Body of pancreas (tissue), 4 donors: ENCODE measurements at regions not wholly inside any gene's neighbourhood (a gene's known extent, or its start where the extent isn't known, plus 50 kb on each side); places are given as distances from the start of the nearest gene placed in this dataset.

Experiments used
- ATAC-seq: fragments of 150-250 bp; one replicate; pipeline ENCODE4 v1.9.1; 2016
- DNase-seq, 4 donors: peaks; one replicate each; pipeline ENCODE4 v3.0.0-alpha.2; 2019
- H3K27ac ChIP-seq, 4 donors: fragments of 200-600 bp; sonication (generic); 1 replicate in 3 of 4; 2 replicates in 1 of 4; pipeline versions ENCODE4 v1.5.1 to v1.6.1; 2016 to 2019; ENCODE audit warnings: mild to moderate bottlenecking in 1 of 4, mixed read lengths in 1 of 4, moderate library complexity in 1 of 4
- H3K27me3 ChIP-seq, 2 donors: fragments of 200-600 bp; sonication (generic); one replicate each; pipeline ENCODE4 v1.6.0; 2016; ENCODE audit warnings: mild to moderate bottlenecking in 1 of 2
- H3K36me3 ChIP-seq, 2 donors: fragments of 200-600 bp; sonication (generic); replicated peaks in 1 of 2; 2 replicates each; pipeline ENCODE4 v1.5.1; 2016; ENCODE audit warnings: low read depth in 2 of 2; ENCODE audit not compliant: insufficient read depth in 1 of 2
- H3K4me1 ChIP-seq: fragments of 200-600 bp; sonication (generic); one replicate; pipeline ENCODE4 v1.6.0; 2016
- H3K4me3 ChIP-seq, 2 donors: fragments of 200-600 bp; sonication (generic); 1 replicate in 1 of 2; 2 replicates in 1 of 2; pipeline ENCODE4 v1.5.1; 2016 to 2019
- H3K9me3 ChIP-seq, 3 donors: fragments of 200-600 bp; sonication (generic); 1 replicate in 2 of 3; 2 replicates in 1 of 3; pipeline ENCODE4 v1.5.1; 2016
- POLR2A ChIP-seq, 3 donors: fragments of 450-650 bp; IDR thresholded peaks; one replicate each; pipeline ENCODE4 v1.6.1; 2016; ENCODE audit warnings: antibody characterized with exemption in 3 of 3, mild to moderate bottlenecking in 2 of 3
- WGBS, 2 donors: methylation state at CpG; one replicate each; pipeline ENCODE4 v1.1.5; 2017; 5-methylcytosine and 5-hydroxymethylcytosine counted together
- intact Hi-C: fragments of 100-400 bp; cut with DNase I; formaldehyde crosslinking; loops from one replicate; pipeline ENCODE4 v1.15.1; 2023
- TF ChIP-seq, protein P1 (sequence below), 7 experiments: fragments of 450-650 bp in 4 of 7; fragments of 200-600 bp in 3 of 7; sonication (generic) in 3 of 7; IDR thresholded peaks; one replicate each; pipeline ENCODE4 v1.5.1; 2016 to 2019; ENCODE audit warnings: antibody characterized with exemption in 7 of 7

DNA sequence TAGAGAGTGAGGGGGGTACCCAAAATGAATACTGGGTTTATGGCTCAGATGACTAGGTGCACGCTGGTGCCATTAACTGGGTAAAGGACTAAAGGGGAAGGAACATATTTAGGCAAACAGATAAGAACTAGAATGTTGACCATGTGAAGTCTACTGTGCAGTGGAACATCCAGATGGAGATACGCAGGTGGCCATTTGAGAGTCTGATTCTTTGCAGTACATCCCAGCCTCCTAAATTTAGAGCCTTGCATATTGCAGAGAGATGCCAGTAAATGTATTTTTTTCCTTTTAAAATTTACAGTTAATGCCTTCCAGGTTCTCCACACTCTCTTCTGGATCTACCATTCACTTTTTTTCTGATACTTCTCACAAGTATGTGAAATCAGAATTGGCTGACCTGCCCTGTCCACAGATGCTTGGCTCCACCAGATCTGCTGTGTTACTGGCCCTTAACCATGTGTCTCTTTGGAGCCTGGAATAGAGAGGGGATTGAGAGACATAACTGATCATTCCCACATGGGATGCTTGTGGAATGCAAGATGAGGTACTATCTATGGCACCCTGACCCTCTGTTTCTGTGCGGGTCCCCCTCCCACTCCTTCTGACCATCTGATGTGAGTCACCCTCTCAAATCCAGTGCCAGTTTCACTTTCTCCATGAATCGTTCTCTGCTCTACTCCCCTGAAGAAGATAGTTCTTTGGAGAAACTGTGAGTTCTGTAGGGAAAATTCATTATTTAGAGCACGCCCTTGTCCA, 77.0 kb upstream of the NCAM1 start:
- intact Hi-C loops, result no loop called here
- ATAC-seq (no peak), DNase-seq (no peak)
- H3K36me3 ChIP-seq, result no peaks in the 10 kb centered on the region
- H3K27ac ChIP-seq, result no peak overlapping the region
- H3K27me3 ChIP-seq, result no peaks in the 10 kb centered on the region
- 58 to 60% methylated on average over 5 of the region's 5 CpGs for WGBS, 2 donors
- TF ChIP-seq, protein P1, sequence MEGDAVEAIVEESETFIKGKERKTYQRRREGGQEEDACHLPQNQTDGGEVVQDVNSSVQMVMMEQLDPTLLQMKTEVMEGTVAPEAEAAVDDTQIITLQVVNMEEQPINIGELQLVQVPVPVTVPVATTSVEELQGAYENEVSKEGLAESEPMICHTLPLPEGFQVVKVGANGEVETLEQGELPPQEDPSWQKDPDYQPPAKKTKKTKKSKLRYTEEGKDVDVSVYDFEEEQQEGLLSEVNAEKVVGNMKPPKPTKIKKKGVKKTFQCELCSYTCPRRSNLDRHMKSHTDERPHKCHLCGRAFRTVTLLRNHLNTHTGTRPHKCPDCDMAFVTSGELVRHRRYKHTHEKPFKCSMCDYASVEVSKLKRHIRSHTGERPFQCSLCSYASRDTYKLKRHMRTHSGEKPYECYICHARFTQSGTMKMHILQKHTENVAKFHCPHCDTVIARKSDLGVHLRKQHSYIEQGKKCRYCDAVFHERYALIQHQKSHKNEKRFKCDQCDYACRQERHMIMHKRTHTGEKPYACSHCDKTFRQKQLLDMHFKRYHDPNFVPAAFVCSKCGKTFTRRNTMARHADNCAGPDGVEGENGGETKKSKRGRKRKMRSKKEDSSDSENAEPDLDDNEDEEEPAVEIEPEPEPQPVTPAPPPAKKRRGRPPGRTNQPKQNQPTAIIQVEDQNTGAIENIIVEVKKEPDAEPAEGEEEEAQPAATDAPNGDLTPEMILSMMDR (IDR thresholded peaks at IDR 0.05), result no peak
- no peak for TF ChIP-seq POLR2A (IDR thresholded peaks at IDR 0.05)
- H3K4me3 ChIP-seq, result no peak overlapping the region
- no peaks in the 10 kb centered on the region for H3K9me3 ChIP-seq
- H3K4me1 ChIP-seq, result peaks cover 8% of the 10 kb centered on the region

DNA sequence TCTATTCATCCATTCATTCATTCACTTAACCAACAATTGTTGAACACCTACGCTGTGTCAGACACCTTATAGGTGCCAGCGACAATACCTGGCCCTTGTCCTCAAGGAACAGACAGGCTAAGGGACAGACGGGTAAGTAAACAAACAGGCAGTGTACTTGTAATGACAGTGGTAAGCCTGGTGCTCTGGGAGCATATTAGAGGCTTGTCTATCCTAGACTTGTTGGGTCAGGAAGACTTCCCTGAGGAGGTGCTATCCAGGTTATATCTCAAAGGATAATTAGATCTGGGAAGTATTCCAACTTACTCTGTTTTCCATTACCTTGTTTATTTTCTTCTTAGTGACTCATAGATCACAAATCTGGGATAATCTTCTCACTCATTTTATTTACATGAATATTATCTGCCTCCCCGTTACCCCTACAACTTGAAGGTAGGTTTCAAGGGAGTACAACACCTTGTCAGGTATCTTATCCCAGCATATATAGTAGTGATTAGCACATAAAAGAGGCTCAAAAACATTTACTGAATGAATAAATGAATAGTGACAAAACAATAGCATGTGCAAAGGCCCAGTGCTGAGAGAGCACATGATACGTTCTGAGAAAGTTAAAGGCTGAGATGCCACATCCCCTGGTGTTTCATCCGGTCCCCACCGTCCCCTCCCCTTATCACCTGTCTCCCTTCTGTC, 75.3 kb upstream of the NCAM1 start:
- 76 to 77% methylated on average over 7 of the region's 7 CpGs for WGBS, 2 donors
- intact Hi-C loops, result no loop called here

DNA sequence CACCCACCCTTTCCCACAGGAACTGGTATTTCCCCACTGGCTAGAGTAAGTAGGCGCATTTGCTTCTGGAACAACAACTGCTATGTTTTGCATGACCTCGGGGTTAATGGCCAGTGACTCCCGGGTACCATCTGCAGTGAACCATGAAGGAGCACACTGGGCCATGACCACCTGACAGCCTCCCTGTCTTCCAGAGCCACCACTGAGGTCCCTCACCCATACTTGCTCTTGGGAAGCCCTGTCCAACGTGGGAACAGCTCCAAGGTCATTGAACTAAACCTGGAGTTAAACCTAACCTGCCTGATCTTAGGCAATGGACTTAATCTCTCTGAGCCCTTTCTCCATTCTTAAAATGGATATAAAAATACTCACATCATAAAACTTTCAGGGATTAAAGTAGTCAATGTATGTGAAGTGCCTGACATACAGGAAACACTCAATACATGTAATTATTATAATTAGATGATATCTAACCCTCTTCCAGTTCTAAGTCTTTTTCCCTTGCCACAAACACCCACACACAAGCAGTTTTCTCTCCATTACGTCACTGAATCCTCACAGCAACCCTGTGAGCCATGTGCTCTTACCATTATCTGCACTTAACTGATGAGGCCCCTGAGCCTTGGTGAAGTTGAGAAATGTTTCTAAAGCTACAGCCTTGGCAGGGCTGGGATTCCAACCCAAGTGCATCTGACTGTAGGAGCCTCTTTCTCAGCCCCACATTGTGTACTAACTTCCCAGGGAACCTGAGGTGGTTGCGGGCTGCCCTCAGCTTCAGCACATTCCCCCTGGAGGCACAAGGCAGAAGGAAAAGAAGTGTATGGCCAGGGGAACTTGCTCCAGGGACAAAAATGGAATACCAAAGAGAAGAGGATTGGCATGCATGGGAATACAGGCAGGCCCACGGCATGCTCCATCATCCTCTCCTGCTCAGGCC, 74.5 kb upstream of the NCAM1 start:
- intact Hi-C loops, result no loop called here
- no peak overlapping the region for H3K27ac ChIP-seq
- TF ChIP-seq, protein P1 (IDR thresholded peaks at IDR 0.05), result no peak
- TF ChIP-seq POLR2A (IDR thresholded peaks at IDR 0.05), result no peak
- no peaks in the 10 kb centered on the region for H3K27me3 ChIP-seq
- H3K4me3 ChIP-seq, result no peak overlapping the region
- H3K9me3 ChIP-seq, result no peaks in the 10 kb centered on the region
- H3K36me3 ChIP-seq, result no peaks in the 10 kb centered on the region
- DNase-seq, result no peak
- peaks cover under 1% of the 10 kb centered on the region for H3K4me1 ChIP-seq
- 67 to 73% methylated on average over 7 of the region's 7 CpGs for WGBS, 2 donors
- ATAC-seq, result no peak

More for the DNA sequence above, 75.3 kb upstream of the NCAM1 start:
- Histone ChIP-seq H3K27ac (no peak overlapping the region), H3K36me3 (no peaks in the 10 kb centered on the region), H3K9me3 (no peaks in the 10 kb centered on the region), H3K4me3 (no peak overlapping the region), H3K27me3 (no peaks in the 10 kb centered on the region), H3K4me1 (peaks cover 8% of the 10 kb centered on the region)
- no peak for DNase-seq
- TF ChIP-seq, protein P1 (IDR thresholded peaks at IDR 0.05), result no peak
- TF ChIP-seq POLR2A (IDR thresholded peaks at IDR 0.05), result no peak
- ATAC-seq, result no peak

DNA sequence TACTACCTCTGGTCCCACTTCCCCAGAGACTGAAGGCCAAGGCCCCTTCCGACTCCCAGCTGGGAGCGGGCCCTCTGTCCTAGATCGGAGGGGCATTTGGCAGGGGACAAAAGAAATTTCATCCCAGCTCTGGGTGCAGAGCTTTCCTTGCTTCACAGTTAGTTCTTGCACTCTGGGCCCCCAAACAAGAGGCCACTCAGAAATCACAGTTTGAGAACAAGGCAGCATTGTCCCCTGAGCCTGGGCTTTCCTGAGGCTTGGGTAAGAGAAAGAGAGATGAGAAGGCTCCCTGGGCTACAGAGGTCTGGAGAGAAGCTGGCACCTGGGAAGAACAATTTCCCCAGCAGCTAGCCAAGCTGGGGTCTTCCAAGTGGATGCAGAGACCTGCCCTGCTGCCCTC, 71.8 kb upstream of the NCAM1 start:
- H3K36me3 ChIP-seq, result no peaks in the 10 kb centered on the region
- H3K27me3 ChIP-seq, result no peaks in the 10 kb centered on the region
- 80 to 92% methylated on average over 3 of the region's 3 CpGs for WGBS, 2 donors
- no peaks in the 10 kb centered on the region for H3K4me1 ChIP-seq
- intact Hi-C loops, result no loop called here
- no peak overlapping the region for H3K27ac ChIP-seq
- ATAC-seq (no peak), DNase-seq (no peak)
- TF ChIP-seq, protein P1 (IDR thresholded peaks at IDR 0.05), result no peak
- TF ChIP-seq POLR2A (IDR thresholded peaks at IDR 0.05), result no peak
- no peak overlapping the region for H3K4me3 ChIP-seq
- H3K9me3 ChIP-seq, result no peaks in the 10 kb centered on the region
